Chondrocyte (in vitro differentiated cells): ENCODE measurements at regions not wholly inside any gene's neighbourhood (a gene's known extent, or its start where the extent isn't known, plus 50 kb on each side); places are given as distances from the start of the nearest gene placed in this dataset.

Source experiments
- DNase-seq: peaks from one replicate; pipeline ENCODE4 v3.0.0; 2021; ENCODE audit warnings: mixed read lengths, low spot score
- H3K27ac Mint-ChIP-seq: one replicate; pipeline ENCODE4 v1.8.0; 2021; ENCODE audit warnings: mild to moderate bottlenecking, moderate library complexity, mixed read lengths; ENCODE audit not compliant: unreplicated experiment
- H3K27me3 Mint-ChIP-seq: 2 replicates; pipeline ENCODE4 v1.8.0; 2021; ENCODE audit warnings: low read depth, mixed read lengths
- H3K36me3 Mint-ChIP-seq: 2 replicates; pipeline ENCODE4 v1.8.0; 2021; ENCODE audit warnings: low read depth, mixed read lengths
- H3K4me1 Mint-ChIP-seq: 2 replicates; pipeline ENCODE4 v1.8.0; 2021; ENCODE audit warnings: low read depth, mild to moderate bottlenecking, mixed read lengths
- H3K4me3 Mint-ChIP-seq: one replicate; pipeline ENCODE4 v1.8.0; 2021; ENCODE audit warnings: mild to moderate bottlenecking, moderate library complexity, mixed read lengths; ENCODE audit not compliant: unreplicated experiment
- H3K9me3 Mint-ChIP-seq: 2 replicates; pipeline ENCODE4 v1.8.0; 2021; ENCODE audit warnings: low read depth, mixed read lengths
- TF ChIP-seq, protein P1 (sequence below): fragments of 200-600 bp; sonication (generic); IDR thresholded peaks from 2 replicates; pipeline ENCODE4 v1.5.0; 2021; ENCODE audit warnings: antibody characterized with exemption, mild to moderate bottlenecking, moderate library complexity

- TF ChIP-seq, protein P1, sequence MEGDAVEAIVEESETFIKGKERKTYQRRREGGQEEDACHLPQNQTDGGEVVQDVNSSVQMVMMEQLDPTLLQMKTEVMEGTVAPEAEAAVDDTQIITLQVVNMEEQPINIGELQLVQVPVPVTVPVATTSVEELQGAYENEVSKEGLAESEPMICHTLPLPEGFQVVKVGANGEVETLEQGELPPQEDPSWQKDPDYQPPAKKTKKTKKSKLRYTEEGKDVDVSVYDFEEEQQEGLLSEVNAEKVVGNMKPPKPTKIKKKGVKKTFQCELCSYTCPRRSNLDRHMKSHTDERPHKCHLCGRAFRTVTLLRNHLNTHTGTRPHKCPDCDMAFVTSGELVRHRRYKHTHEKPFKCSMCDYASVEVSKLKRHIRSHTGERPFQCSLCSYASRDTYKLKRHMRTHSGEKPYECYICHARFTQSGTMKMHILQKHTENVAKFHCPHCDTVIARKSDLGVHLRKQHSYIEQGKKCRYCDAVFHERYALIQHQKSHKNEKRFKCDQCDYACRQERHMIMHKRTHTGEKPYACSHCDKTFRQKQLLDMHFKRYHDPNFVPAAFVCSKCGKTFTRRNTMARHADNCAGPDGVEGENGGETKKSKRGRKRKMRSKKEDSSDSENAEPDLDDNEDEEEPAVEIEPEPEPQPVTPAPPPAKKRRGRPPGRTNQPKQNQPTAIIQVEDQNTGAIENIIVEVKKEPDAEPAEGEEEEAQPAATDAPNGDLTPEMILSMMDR = no peak
- Mint-ChIP-seq H3K36me3 (peaks cover 2% of the 10 kb centered on the region), H3K4me3 (no peak overlapping the region), H3K9me3 (peaks cover 8% of the 10 kb centered on the region), H3K4me1 (no peaks in the 10 kb centered on the region), H3K27me3 (peaks cover 4% of the 10 kb centered on the region), H3K27ac (no peak overlapping the region)
- DNase-seq = no peak
Measured at GRCh38 chr2:129748653-129749052, 230.8 kb upstream of the RAB6C start.

DNA sequence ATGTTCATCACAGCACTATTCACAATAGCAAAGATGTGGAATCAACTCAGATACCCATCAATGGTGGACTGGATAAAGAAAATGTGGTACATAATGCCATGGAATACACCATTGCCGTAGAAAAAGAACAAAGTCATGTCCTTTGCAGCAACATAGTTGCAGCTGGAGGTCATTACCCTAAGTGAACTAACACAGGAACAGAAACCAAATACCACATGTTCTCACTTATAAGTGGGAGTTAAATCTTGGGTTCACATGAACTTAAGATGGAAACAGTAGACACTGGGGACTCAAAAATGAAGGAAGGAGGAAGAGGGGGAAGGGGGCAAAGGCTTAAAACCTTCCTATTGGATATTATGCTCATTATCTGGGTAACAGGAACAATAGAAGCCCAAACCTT is 228.1 kb upstream of the RAB6C start:
- TF ChIP-seq, protein P1 = no peak
- H3K9me3 Mint-ChIP-seq = peaks cover 8% of the 10 kb centered on the region
- DNase-seq = no peak
- H3K27me3 Mint-ChIP-seq = peaks cover 2% of the 10 kb centered on the region
- no peak overlapping the region for H3K27ac Mint-ChIP-seq
- no peak overlapping the region for H3K4me3 Mint-ChIP-seq
- H3K36me3 Mint-ChIP-seq = peaks cover 2% of the 10 kb centered on the region
- H3K4me1 Mint-ChIP-seq = no peaks in the 10 kb centered on the region

DNA sequence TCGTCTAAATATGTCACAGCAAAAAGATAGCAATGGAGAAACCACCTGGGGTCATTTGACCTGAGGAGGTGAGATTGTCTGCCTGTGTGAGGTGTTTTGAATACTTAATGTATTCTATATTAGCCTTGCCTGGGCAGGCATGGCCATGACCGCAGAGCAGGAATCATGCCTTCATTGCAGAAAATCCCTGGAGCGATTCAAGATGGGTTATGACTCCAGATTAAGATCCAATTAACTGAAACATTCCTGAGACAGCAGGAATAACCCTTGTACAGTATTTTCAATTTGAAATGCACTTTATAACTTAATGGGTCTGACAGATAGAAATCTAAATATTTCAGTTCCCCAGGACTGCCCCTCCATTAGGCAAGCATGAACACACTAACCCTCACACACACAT is 227.3 kb upstream of the RAB6C start:
- Mint-ChIP-seq H3K27me3 (peaks cover 2% of the 10 kb centered on the region), H3K4me3 (no peak overlapping the region)
- no peak for DNase-seq

DNA sequence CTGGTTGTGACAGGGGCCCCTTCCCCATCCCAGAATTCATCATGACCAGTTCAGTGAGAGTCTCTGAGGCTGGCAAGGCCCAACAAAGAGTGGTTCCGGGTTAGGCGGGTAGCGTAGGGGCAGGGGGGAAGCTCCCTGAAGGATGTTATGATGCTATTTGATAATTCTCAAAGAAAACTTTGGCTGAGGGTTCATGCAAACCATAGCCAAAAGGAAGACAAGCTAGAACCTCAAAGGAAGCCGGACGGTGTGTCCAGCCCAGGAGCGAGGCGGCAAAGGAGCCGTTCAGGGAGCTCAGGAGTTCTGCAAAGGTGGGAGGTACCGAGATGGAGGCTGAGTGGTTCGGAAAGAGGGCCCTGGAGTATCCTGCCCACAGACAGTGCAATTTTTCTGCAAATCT is 226.8 kb upstream of the RAB6C start:
- Mint-ChIP-seq H3K4me1 (no peaks in the 10 kb centered on the region), H3K27ac (no peak overlapping the region), H3K36me3 (peaks cover 2% of the 10 kb centered on the region), H3K9me3 (peaks cover 8% of the 10 kb centered on the region), H3K27me3 (peaks cover 2% of the 10 kb centered on the region), H3K4me3 (no peak overlapping the region)
- TF ChIP-seq, protein P1 = no peak
- no peak for DNase-seq

More for the DNA sequence above, 227.3 kb upstream of the RAB6C start:
- Mint-ChIP-seq H3K9me3 (peaks cover 8% of the 10 kb centered on the region), H3K36me3 (peaks cover 2% of the 10 kb centered on the region), H3K4me1 (no peaks in the 10 kb centered on the region), H3K27ac (no peak overlapping the region)
- TF ChIP-seq, protein P1 = no peak

DNA sequence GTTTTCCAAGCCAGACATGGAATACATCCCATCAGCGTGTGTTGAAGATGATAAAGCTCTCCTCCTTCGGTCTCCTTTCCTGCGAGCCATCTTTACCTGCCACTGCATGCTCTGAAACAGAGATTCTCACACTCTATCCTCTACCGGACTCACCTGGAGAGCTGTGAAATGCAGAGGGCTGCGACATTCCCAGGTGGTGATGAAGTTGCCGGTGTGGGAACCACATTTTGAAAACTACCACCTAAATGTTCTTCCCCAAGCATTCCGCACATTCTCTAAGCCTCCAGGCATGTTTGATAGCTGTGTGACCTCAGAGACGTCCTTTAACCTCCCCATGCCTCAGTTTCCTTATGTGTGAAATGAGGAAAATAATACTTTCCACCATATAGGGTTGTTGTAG is 226.2 kb upstream of the RAB6C start:
- peaks cover 2% of the 10 kb centered on the region for H3K27me3 Mint-ChIP-seq
- H3K4me3 Mint-ChIP-seq = no peak overlapping the region
- TF ChIP-seq, protein P1 = no peak
- DNase-seq = no peak
- peaks cover 3% of the 10 kb centered on the region for H3K4me1 Mint-ChIP-seq
- no peak overlapping the region for H3K27ac Mint-ChIP-seq
- peaks cover 8% of the 10 kb centered on the region for H3K9me3 Mint-ChIP-seq
- H3K36me3 Mint-ChIP-seq = peaks cover 2% of the 10 kb centered on the region
